ENCODE measurements at regions not wholly inside any gene's neighbourhood (a gene's known extent, or its start where the extent isn't known, plus 50 kb on each side); places are given as distances from the start of the nearest gene placed in this dataset.

DNA sequence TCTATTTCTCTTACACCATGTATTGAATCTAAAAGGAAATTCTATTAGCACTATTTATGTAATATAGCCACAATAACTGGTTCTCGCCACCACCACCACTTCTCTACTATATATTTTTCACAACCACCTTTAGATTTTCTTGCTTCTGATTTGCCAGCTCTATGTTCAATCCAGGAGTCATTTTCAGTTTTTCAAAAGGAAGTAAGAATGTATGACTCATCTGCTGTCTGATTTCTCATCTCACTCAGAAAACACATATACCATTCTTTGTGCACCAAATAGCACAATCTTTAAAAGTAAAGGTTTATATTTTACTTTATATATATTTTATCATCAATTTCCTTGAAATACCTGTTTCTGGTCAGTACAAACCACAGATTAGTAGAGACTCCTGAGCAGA lies 1127.5 kb downstream of the TAF11L14 start:
- Histone ChIP-seq H3K27ac (replicated peaks) (no peak overlapping the region), H3K27me3 (ENCODE audit: insufficient read depth, poor library complexity, severe bottlenecking) (no peaks in the 10 kb centered on the region), H3K4me3 (replicated peaks; ENCODE audit: insufficient read depth, low read length) (no peak overlapping the region)
- no peak for TF ChIP-seq SPI1 (IDR thresholded peaks at IDR 0.05; ENCODE audit: borderline replicate concordance, low read depth)
- no peak for TF ChIP-seq REST (IDR thresholded peaks at IDR 0.05; ENCODE audit: insufficient replicate concordance, low read depth)
- TF ChIP-seq GABPA (IDR thresholded peaks at IDR 0.05; ENCODE audit: low read depth): no peak
- TF ChIP-seq, protein P1, sequence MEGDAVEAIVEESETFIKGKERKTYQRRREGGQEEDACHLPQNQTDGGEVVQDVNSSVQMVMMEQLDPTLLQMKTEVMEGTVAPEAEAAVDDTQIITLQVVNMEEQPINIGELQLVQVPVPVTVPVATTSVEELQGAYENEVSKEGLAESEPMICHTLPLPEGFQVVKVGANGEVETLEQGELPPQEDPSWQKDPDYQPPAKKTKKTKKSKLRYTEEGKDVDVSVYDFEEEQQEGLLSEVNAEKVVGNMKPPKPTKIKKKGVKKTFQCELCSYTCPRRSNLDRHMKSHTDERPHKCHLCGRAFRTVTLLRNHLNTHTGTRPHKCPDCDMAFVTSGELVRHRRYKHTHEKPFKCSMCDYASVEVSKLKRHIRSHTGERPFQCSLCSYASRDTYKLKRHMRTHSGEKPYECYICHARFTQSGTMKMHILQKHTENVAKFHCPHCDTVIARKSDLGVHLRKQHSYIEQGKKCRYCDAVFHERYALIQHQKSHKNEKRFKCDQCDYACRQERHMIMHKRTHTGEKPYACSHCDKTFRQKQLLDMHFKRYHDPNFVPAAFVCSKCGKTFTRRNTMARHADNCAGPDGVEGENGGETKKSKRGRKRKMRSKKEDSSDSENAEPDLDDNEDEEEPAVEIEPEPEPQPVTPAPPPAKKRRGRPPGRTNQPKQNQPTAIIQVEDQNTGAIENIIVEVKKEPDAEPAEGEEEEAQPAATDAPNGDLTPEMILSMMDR (IDR thresholded peaks at IDR 0.05; ENCODE audit: insufficient read depth, low read length): no peak
- TF ChIP-seq POLR2AphosphoS5 (IDR thresholded peaks at IDR 0.05; ENCODE audit: low read depth): no peak
- DNase-seq (ENCODE audit: low read depth in 1 of 2, low spot score in 1 of 2): no peak

- DNase-seq (ENCODE audit: low read depth in 1 of 2, low spot score in 1 of 2): no peak
- no peak overlapping the region for H3K27ac ChIP-seq (replicated peaks)
- no peaks in the 10 kb centered on the region for H3K27me3 ChIP-seq (ENCODE audit: insufficient read depth, poor library complexity, severe bottlenecking)
- no peak for TF ChIP-seq POLR2AphosphoS5 (IDR thresholded peaks at IDR 0.05; ENCODE audit: low read depth)
- H3K4me3 ChIP-seq (replicated peaks; ENCODE audit: insufficient read depth, low read length): no peak overlapping the region
These were observed 1129.9 kb downstream of the TAF11L14 start for GRCh38 chr5:18764161-18764560.

DNA sequence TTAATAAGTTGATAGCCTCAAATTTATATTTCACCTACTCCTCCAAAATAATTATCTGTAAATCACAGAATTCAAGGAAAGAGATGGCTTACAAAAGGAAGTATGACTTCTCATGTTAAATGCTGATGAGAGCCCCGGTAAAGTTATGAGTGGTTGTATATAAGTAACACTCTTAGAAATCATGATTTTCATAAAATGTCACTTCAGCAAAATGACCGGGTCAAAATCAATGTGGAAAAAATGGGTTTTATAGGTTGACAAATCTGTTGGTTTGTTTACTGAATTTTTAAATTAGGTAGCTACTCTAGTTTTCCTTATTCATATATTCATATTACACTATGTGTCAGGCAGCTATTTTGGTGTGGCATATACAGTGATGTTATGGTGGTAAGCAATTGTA lies 1131.0 kb downstream of the TAF11L14 start:
- H3K27me3 ChIP-seq (ENCODE audit: insufficient read depth, poor library complexity, severe bottlenecking): no peaks in the 10 kb centered on the region
- DNase-seq (ENCODE audit: low read depth in 1 of 2, low spot score in 1 of 2): no peak
- H3K4me3 ChIP-seq (replicated peaks; ENCODE audit: insufficient read depth, low read length): no peak overlapping the region
- TF ChIP-seq SPI1 (IDR thresholded peaks at IDR 0.05; ENCODE audit: borderline replicate concordance, low read depth) (no peak), REST (IDR thresholded peaks at IDR 0.05; ENCODE audit: insufficient replicate concordance, low read depth) (no peak), POLR2AphosphoS5 (IDR thresholded peaks at IDR 0.05; ENCODE audit: low read depth) (no peak), GABPA (IDR thresholded peaks at IDR 0.05; ENCODE audit: low read depth) (no peak)
- TF ChIP-seq, protein P1 (IDR thresholded peaks at IDR 0.05; ENCODE audit: insufficient read depth, low read length): no peak
- no peak overlapping the region for H3K27ac ChIP-seq (replicated peaks)

GRCh38 chr5:18771097-18771610 lies 1136.9 kb downstream of the TAF11L14 start:
- TF ChIP-seq, protein P1 (IDR thresholded peaks at IDR 0.05; ENCODE audit: insufficient read depth, low read length): no peak
- TF ChIP-seq SPI1 (IDR thresholded peaks at IDR 0.05; ENCODE audit: borderline replicate concordance, low read depth) (no peak), GABPA (IDR thresholded peaks at IDR 0.05; ENCODE audit: low read depth) (no peak), POLR2AphosphoS5 (IDR thresholded peaks at IDR 0.05; ENCODE audit: low read depth) (no peak), REST (IDR thresholded peaks at IDR 0.05; ENCODE audit: insufficient replicate concordance, low read depth) (no peak)
- no peak overlapping the region for H3K4me3 ChIP-seq (replicated peaks; ENCODE audit: insufficient read depth, low read length)
- H3K27me3 ChIP-seq (ENCODE audit: insufficient read depth, poor library complexity, severe bottlenecking): no peaks in the 10 kb centered on the region
- no peak for DNase-seq (ENCODE audit: low read depth in 1 of 2, low spot score in 1 of 2)
- H3K27ac ChIP-seq (replicated peaks): no peak overlapping the region

Data from HL-60 (cell line).